ENCODE measurements at regions not wholly inside any gene's neighbourhood (a gene's known extent, or its start where the extent isn't known, plus 50 kb on each side); places are given as distances from the start of the nearest gene placed in this dataset.

- TF ChIP-seq POLR2A (IDR thresholded peaks at IDR 0.05), result no peak
- no peak for TF ChIP-seq CTCF (IDR thresholded peaks at IDR 0.05)
- no peak for TF ChIP-seq POLR2AphosphoS5 (IDR thresholded peaks at IDR 0.05)
- TF ChIP-seq EP300 (IDR thresholded peaks at IDR 0.05; ENCODE audit: low read depth), result no peak
Observed at GRCh38 chr4:89521826-89522225, 214.2 kb upstream of the GPRIN3 start.

Data from transverse colon (tissue), 4 donors.